Skin of body (tissue), 1 donor: ENCODE measurements at regions not wholly inside any gene's neighbourhood (a gene's known extent, or its start where the extent isn't known, plus 50 kb on each side); places are given as distances from the start of the nearest gene placed in this dataset.
"Not testable (repeated sequence)": the region's sequence is repeated elsewhere in the genome, so short reads cannot be mapped to it uniquely, and the experiment has no call there.

Source experiments
- DNase-seq: peaks from one replicate; lab custom pipeline; 2025; lab: John Stamatoyannopoulos, UW

DNA sequence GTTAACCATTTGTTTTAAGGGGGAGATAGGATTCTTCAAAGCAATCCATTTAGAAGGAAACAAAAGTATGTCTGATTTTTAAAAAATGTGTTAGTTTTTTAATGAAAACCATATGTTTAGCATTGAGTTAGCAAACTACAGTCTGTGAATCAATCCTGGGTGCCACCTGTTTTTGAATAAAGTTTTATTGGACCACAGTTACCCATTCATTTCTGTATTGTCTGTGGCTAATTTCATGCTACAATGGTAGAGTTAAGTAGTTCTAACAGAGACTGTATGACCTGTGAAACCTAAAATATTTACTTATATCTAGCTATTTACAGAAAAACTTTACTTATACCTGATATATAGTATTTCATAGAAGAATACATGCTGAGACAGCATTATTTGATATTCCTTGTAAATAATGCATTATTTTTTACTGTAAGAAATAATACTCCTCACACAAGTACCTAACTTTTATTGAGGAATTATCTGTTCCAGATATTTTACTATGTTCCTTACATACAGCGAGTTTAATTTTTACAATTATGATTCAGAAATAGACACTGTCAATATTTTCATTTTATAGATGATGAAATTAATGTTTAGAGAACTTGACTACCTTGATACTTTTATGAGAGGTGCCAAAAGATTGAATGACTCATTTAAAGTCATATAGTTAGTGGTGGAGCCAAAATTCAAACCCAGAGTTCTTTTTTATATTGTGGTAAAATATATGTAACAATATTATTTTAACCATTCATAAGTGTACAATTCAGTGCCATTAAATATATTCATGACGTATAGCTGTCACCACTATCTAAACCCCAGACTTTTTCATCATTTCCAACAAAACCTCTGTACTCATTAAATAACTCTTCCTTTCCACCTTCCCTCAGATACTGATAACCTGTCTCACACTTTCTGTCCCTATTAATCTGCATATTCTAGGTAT lies 122.0 kb downstream of the GLUD2 start:
- DNase-seq = no peak

DNA sequence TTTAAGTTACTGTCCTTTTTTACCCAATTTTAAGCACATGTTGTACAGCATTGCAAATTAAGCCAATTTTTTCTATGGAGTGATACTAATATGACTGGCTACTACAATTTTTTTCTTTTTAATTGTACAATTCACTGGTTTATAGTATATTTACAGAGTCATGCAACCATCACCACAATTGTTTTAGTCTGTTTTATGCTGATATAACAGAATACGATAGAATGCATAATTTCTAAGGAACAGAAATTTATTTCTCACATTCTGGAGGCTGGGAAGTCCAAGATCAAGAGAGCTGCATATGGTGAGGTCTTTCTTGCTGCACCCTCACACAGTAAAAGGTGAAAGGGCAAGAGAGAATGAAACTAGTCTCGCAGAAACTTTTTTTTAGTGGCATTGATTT lies 125.3 kb downstream of the GLUD2 start:
- DNase-seq = no peak

DNA sequence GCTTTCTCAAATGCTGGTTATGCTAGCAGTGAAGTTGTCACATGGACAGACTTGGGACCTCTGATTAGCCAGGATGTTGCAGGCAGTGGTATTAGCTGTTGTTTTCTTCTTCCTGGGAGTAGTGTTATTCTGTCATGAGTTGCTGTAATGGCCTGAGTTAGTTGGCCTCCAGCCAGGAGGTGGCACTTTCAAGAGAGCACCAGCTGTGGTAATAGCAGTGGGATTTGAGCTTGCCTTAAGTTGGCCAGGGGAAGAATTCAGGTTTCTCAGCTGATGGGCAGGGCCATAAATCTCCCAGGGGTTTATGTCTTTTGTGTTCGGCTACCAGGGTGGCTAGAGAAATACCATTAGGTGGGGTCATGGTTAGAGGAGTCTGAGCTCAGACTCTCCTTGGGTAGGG lies 132.6 kb downstream of the GLUD2 start:
- no peak for DNase-seq

DNA sequence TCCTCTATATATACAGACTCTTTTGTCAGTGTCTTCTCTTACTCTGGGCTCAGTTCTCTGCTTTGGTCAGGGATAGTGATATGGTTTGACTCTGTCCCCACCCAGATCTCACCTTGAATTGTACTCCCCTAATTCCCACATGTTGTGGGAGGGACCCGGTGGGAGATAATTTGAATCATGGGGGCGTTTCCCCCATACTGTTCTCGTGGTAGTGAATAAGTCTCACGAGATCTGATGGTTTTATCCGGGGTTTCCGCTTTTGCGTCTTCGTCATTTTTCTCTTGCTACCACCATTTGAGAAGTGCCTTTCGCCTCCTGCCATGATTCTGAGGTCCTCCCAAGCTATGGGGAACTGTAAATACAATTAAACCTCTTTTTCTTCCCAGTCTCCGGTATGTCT lies 144.4 kb downstream of the GLUD2 start:
- no peak for DNase-seq

GRCh38 chrX:121195719-121196118 lies 148.3 kb downstream of the GLUD2 start:
- DNase-seq = no peak

GRCh38 chrX:121196872-121197444 lies 149.5 kb downstream of the GLUD2 start:
- not testable (repeated sequence) for DNase-seq

GRCh38 chrX:121208563-121208962 lies 161.2 kb downstream of the GLUD2 start:
- no peak for DNase-seq

GRCh38 chrX:121216641-121217374 lies 169.4 kb downstream of the GLUD2 start:
- no peak for DNase-seq

- no peak for DNase-seq
Observed at GRCh38 chrX:121221322-121221977, 174.0 kb downstream of the GLUD2 start.

DNA sequence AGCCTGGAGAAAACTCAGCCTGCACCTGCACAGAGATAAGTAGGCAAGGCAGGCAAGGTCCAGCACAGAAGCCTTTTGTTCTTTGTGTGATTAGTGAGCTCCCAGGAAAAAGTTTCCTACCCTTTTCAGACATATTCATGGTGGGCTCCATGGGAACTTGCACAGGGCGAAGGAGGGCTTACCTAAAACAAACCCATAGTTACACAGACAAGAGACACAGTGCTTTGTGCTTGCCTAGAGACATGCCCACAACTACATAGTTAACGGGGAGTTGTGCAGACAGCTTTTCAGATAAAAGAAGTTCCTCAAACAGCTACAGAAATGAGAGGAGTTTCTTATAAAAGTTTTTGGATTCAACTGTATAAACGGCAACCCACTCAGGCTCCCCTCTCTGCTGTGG lies 180.5 kb downstream of the GLUD2 start:
- DNase-seq = no peak

DNA sequence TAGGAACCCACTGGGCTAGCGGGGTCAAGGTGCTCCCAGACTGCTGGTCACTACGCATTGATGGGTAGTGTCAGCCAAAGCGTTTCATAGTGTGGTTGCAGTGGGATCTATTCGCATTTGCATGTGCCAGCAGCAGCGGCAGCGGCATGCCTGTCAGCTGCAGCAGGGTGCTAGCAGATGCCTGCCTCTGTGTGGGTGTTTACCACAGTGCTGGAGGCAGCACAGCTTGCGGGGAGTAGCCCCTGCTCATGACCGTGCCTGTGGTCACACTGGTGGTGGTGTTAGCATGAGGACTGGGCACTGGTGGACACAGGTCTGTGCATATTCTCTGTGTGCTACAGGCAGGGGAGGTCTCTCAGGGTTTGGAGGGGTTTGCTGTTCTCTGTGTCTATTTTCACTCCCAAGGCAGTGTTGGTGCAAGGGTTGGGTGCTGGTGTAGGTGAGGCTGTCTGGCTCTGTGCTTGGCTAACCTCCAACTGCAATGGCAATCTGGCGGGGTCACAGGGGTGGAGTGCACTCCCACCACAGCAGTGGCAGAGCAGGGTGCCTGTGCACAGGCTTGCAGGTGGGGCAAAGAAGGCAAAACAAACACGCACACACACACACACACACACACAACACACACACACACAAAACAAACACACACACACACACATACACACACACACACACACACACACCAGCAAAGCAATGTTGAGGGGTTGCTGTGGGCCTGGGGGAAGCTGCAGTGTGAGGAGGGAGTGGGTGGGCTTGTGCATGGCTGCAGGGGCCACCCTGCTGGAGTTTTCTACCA lies 184.4 kb downstream of the GLUD2 start:
- no peak for DNase-seq

DNA sequence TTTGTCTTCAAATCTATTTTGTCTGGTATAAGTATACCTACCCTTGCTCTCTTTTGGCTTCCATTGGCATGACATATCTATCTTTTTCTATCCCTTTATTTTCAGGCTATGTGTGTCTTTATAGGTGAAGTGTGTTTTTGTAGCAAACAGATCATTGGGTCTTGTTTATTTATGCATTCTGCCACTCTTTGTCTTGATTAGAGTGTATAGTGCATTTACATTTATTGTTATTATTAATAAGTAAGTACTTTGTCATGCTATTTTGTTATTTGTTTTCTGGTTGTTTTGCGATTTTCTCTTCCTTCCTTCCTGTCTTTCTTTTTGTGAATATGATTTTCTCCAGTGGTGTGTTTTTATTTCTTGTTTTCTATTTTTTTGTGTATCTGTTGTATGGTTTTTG lies 188.6 kb downstream of the GLUD2 start:
- DNase-seq = no peak

GRCh38 chrX:121238093-121238492 lies 190.7 kb downstream of the GLUD2 start:
- no peak for DNase-seq

DNA sequence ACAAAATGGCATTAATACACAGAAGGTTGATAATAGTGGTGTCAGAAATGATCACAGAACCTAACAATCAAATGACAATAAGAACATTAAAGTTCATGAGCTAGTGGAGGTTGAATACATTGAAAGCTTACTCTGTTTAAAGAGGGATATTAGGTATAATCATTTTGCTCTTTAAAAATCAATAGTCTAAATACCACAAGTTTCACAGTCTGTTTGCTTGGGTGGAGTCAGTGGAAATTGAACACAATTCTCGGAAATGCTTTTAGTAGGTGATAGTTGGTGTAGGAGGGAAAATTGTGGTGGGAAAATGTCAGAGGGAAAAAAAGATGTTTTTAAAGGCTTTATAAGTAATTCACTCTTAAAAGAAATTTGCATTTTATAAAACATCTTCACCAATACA lies 197.1 kb downstream of the GLUD2 start:
- no peak for DNase-seq

GRCh38 chrX:121245763-121246162 lies 198.4 kb downstream of the GLUD2 start:
- DNase-seq = no peak

DNA sequence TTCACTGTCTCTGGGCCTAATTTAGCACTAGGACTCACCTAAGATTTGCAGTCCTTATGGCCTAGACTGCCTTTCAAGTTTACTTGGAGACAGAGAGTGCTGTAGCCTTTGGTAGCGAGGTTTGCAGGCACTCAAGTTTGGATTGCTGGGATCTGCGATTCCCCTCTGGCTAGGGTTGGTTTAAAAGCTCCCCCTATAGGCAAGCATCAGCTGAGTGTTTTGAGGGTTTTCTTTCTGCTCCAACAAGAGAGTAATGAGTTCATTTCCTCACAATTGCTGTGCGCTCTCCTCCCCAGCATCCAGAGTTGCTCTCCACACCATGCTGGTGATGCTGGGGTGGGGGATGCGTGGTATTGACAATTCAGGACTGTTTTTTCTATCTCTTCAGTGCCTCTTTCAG lies 206.9 kb downstream of the GLUD2 start:
- DNase-seq = no peak

DNA sequence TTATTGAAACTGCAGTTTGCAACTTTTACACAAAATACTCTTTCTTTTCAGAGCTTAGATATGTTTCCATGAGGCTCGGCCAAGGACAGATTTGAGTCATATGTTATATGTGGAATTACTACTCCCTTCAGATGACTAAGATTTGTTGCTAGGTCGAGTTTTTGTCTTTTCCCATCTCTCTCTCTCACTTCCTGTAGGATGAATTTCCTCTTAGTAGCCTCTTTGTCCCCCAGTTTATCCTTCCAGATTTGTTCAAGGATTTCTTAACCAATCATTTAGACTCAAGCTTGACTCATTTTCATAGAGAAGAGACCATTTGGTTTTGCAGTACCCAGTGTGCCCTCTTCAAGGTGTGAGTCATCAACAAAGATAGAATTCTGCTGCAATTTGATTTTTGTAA lies 209.2 kb downstream of the GLUD2 start:
- peak; percentile 0 for DNase-seq

DNA sequence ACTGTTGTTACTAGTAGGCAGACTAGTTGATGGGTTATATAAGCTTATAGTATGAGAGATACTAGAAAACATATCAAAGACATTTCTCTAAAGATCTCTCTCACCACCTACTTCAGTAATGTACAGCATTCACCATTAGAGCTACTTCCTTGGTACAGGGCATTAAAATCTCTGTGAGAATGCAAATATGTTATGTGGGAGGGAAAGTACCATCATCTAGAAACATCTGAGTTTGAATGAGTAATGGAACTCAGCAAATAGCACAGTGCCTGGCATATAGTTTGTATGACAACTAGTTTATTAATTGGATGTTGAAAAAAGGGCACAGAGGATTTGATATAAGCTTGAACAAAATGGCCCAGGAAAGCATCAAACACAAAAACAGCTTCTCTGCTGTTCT lies 211.1 kb downstream of the GLUD2 start:
- no peak for DNase-seq

GRCh38 chrX:121259170-121259569 lies 211.8 kb downstream of the GLUD2 start:
- no peak for DNase-seq

DNA sequence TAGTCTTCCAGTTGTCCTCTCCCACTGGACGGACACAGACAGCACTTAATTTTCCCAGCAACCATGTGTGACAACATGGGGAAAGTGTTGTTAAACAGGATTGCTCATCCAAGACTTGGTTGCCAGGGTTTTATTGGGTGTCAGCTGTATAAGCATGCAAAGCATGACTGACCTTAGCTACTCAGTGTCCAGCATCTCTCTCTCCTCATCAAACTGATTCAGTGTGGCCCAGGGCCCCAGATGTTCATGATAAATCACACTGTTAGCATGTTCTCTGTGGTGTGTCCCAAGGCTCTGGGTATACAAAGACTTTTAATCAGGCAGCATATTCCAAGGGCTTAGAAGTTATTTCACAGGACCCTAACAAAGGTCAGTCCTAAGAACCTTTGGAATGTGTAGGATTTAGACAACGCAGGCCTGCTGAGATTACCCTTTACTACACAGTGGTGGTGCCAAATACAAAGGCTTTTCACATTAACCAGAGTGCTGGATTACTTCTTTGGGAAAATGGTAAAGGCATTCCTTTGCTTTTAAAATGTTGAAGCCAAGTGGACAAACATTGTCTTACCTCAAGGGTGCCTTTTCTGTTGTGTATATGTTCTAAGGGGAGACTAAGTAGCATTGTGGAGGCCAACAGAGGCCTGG lies 213.3 kb downstream of the GLUD2 start:
- DNase-seq = no peak

GRCh38 chrX:121283921-121284320 lies 236.5 kb downstream of the GLUD2 start:
- no peak for DNase-seq
